ENCODE measurements at regions not wholly inside any gene's neighbourhood (a gene's known extent, or its start where the extent isn't known, plus 50 kb on each side); places are given as distances from the start of the nearest gene placed in this dataset.

DNA sequence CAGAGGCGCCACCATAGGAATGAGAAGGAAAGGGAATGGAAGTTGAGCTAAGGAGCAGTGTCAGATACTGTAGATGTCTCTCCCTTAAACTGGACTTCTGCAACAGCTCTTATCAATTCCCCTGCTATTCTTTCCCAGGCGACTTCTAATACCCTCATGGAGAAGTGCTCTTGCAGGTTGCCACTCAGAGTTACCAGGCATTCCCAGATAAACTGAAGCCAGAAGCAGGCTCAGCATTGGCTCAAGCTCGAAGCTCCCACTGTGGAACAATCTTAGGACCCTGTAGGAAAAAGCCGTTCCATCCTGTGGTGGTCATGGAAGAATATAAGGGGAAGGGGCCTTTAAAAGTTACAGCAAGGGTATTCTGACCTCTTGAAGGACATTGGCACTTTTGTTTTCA is 208.7 kb upstream of the PLET1 start:
- no peak for DNase-seq (ENCODE audit: insufficient read length, low spot score)
- FAIRE-seq, result no peak
- TF ChIP-seq, protein P1, sequence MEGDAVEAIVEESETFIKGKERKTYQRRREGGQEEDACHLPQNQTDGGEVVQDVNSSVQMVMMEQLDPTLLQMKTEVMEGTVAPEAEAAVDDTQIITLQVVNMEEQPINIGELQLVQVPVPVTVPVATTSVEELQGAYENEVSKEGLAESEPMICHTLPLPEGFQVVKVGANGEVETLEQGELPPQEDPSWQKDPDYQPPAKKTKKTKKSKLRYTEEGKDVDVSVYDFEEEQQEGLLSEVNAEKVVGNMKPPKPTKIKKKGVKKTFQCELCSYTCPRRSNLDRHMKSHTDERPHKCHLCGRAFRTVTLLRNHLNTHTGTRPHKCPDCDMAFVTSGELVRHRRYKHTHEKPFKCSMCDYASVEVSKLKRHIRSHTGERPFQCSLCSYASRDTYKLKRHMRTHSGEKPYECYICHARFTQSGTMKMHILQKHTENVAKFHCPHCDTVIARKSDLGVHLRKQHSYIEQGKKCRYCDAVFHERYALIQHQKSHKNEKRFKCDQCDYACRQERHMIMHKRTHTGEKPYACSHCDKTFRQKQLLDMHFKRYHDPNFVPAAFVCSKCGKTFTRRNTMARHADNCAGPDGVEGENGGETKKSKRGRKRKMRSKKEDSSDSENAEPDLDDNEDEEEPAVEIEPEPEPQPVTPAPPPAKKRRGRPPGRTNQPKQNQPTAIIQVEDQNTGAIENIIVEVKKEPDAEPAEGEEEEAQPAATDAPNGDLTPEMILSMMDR (IDR thresholded peaks at IDR 0.05; ENCODE audit: insufficient read depth, missing control alignments), result no peak

DNA sequence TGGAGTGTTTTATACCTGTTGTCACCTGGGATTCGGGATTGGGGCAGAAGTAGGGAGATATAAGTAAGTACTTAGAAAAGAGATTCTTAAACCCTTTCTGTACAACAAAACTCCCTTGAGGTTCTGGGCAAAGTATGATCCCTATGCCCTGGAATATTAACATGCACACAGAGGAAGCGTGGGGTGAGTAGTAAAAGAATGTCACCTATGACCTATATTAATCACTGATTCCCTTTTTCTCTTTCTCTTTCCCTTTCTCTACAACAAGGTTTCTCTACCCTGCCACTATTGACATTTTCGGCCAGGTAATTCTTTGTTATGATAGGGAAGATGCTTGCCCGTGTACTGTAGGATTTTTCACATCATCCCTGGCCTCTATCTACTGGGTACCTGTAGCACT is 209.7 kb upstream of the PLET1 start:
- TF ChIP-seq, protein P1 (IDR thresholded peaks at IDR 0.05; ENCODE audit: insufficient read depth, missing control alignments), result no peak
- FAIRE-seq, result no peak
- no peak for DNase-seq (ENCODE audit: insufficient read length, low spot score)

DNA sequence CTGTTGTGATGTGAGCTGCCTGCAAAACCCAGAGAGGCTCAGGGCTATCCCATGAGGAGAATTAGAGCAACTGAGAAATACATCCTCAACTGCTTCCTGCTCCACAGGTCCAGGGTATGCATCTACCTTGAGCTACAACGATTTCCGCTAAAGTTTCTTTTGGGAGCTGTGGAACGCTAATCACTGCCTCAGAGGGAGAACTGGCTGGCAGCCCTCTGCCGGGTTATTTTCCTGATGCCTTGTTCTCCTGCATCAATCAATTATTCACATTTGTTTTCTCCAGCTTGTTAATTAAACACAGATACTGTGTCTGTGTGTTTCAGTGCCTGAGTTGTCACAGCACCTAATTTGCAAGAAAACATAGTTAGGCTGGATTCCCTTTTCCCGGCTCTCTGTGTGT is 211.1 kb upstream of the PLET1 start:
- TF ChIP-seq, protein P1 (IDR thresholded peaks at IDR 0.05; ENCODE audit: insufficient read depth, missing control alignments), result no peak
- FAIRE-seq, result no peak

DNA sequence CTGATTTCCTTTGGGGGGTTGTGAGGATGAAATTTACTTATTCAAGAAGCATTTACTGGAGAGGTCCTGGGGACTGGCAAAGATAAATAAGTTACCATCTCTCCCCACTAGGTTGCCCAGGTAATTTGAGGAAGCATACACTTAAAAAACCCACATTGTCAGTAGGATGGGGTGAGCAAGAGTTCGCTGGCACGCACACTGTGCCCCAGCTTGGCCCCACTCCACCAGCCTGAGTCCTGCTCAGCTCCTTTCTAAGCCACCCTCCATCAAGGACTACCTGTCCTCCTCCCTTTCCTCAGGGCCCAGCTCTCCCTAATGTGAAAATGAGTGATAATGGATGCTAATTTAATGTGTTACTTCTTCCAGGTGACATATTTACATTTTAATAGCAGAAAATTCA is 216.5 kb upstream of the PLET1 start:
- TF ChIP-seq, protein P1 (IDR thresholded peaks at IDR 0.05; ENCODE audit: insufficient read depth, missing control alignments), result no peak
- FAIRE-seq (no peak), DNase-seq (ENCODE audit: insufficient read length, low spot score) (no peak)

More for the DNA sequence above, 211.1 kb upstream of the PLET1 start:
- DNase-seq (ENCODE audit: insufficient read length, low spot score), result no peak

DNA sequence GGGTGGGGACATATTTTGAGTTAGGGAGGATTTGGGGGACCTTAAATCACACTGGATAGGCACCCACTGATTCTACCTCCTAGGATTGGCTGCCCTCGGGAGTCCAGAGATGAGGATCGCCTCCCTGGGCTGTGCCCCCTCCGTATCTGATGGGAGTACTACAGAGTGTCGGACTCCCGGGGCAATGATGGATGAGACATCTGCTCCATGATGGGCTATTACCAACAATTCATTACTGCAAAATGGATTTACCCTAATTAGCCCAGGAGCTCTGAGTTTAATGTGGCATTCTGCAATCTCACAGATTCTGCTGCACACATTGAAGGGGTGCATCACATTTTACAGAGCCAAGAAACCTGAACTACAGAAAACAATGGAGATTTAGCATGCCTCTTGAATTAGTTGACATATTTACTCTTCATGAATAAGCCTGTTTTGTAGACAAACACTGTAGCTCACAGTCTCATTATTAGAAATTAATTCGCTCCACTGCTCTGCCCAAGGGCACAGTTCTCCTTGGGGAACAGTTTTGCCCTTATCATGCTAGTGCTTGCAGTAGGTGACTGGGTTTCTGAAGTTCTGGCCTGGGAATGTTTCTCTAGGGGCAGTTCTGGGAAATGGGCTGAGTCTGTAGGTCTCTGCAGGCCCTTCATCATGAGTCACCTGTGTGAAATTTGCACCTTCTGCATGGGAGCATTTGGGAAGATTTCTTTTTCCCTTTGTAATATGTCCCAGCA is 217.1 kb upstream of the PLET1 start:
- TF ChIP-seq, protein P1 (IDR thresholded peaks at IDR 0.05; ENCODE audit: insufficient read depth, missing control alignments), result no peak
- DNase-seq (ENCODE audit: insufficient read length, low spot score) (no peak), FAIRE-seq (no peak)

DNA sequence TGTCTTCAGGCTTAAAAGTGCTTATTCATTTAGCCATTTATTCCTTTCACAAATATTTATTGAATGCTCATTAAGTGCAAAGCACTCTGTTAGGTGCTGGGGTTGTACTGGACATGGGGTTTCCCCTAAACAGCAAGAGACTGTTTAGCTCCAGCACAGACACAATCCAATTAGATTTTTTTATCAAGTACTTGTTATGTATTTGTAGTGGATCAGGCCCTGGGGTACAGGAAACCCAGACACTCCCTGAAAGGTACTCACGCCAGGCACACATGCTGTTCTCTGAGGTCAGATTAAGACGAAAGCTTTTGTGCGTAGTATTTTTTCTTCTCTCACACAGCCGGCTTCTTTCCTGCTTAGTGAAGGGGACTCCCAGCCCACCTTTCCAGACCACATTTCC is 218.1 kb upstream of the PLET1 start:
- FAIRE-seq (no peak), DNase-seq (ENCODE audit: insufficient read length, low spot score) (no peak)
- TF ChIP-seq, protein P1 (IDR thresholded peaks at IDR 0.05; ENCODE audit: insufficient read depth, missing control alignments), result no peak

DNA sequence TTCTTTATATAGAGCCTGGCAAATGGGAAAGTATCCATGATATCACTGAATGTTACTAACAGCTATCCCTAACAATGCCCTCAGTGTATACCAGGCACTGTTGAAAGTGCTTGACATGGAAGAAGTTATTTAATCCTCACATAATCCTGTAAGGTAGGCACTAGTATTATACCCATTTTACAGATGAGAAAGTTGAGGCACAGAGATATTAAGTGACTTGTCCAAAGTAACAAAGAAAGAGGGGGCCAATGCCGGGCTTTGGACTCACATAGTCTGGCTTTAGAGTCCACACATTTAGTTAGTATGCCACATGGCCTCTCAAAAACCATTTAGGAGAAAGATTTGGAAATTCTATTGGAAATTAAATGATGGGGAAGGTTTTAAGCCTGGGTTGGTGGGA is 220.8 kb upstream of the PLET1 start:
- no peak for DNase-seq (ENCODE audit: insufficient read length, low spot score)
- no peak for FAIRE-seq
- TF ChIP-seq, protein P1 (IDR thresholded peaks at IDR 0.05; ENCODE audit: insufficient read depth, missing control alignments), result no peak

Data from D721Med (cell line).